Fibroblast of lung (primary cell): ENCODE measurements at regions not wholly inside any gene's neighbourhood (a gene's known extent, or its start where the extent isn't known, plus 50 kb on each side); places are given as distances from the start of the nearest gene placed in this dataset.

Source experiments
- DNase-seq, 2 donors: peaks; one replicate each; pipeline versions ENCODE4 v3.0.0 to v3.0.0-alpha.2; 2010; ENCODE audit warnings: low read depth in 2 of 2
- H2AFZ ChIP-seq: 2 replicates; pipeline ENCODE4 v1.5.1; 2012; ENCODE audit warnings: low read length, control low read depth, inconsistent platforms
- H3K27ac ChIP-seq: 2 replicates; pipeline ENCODE4 v1.5.1; 2011; ENCODE audit warnings: low read length, control low read depth; ENCODE audit not compliant: insufficient read depth
- H3K27me3 ChIP-seq: 2 replicates; pipeline ENCODE4 v1.5.1; 2011; ENCODE audit warnings: mild to moderate bottlenecking, low read length; ENCODE audit not compliant: control insufficient read depth, insufficient read depth
- H3K36me3 ChIP-seq: 2 replicates; pipeline ENCODE4 v1.5.1; 2011; ENCODE audit warnings: low read length; ENCODE audit not compliant: control insufficient read depth, insufficient read depth
- H3K4me1 ChIP-seq: 2 replicates; pipeline ENCODE4 v1.5.1; 2011; ENCODE audit warnings: low read length; ENCODE audit not compliant: control insufficient read depth, insufficient read depth; ENCODE audit errors: extremely low read depth
- H3K4me2 ChIP-seq: 2 replicates; pipeline ENCODE4 v1.5.1; 2011; ENCODE audit warnings: low read length, control low read depth; ENCODE audit not compliant: insufficient read depth; ENCODE audit errors: extremely low read depth
- H3K4me3 ChIP-seq, 4 experiments: fragments of 200-600 bp in 1 of 4; sonication (generic) in 1 of 4; replicated peaks in 1 of 4; 2 replicates each; pipeline ENCODE4 v1.5.1; 2011 to 2016; ENCODE audit warnings: low read length in 4 of 4, low read depth in 3 of 4, mild to moderate bottlenecking in 3 of 4, control low read depth in 2 of 4, inconsistent platforms in 1 of 4, mixed read lengths in 1 of 4; ENCODE audit not compliant: insufficient read depth in 1 of 4; ENCODE audit errors: control extremely low read depth in 1 of 4
- H3K79me2 ChIP-seq: 2 replicates; pipeline ENCODE4 v1.5.1; 2012; ENCODE audit warnings: mild to moderate bottlenecking, low read length, inconsistent platforms; ENCODE audit not compliant: control insufficient read depth, insufficient read depth
- H3K9ac ChIP-seq: 2 replicates; pipeline ENCODE4 v1.5.1; 2011; ENCODE audit warnings: mild to moderate bottlenecking, low read length, control low read depth; ENCODE audit not compliant: insufficient read depth
- H3K9me3 ChIP-seq: 2 replicates; pipeline ENCODE4 v1.5.1; 2012; ENCODE audit warnings: low read depth, low read length; ENCODE audit not compliant: control insufficient read depth, insufficient read depth
- H4K20me1 ChIP-seq: 2 replicates; pipeline ENCODE4 v1.5.1; 2011; ENCODE audit warnings: low read length; ENCODE audit not compliant: control insufficient read depth, insufficient read depth; ENCODE audit errors: extremely low read depth
- CTCF ChIP-seq, 2 donors: IDR thresholded peaks in 1 of 2; conservative IDR thresholded peaks in 1 of 2; 1 replicate in 1 of 2; 2 replicates in 1 of 2; pipeline ENCODE4 v1.5.1; 2011 to 2012; ENCODE audit warnings: low read length in 2 of 2, control low read depth in 1 of 2, inconsistent platforms in 1 of 2, low read depth in 1 of 2, mild to moderate bottlenecking in 1 of 2
- EZH2 ChIP-seq: IDR thresholded peaks from 2 replicates; pipeline ENCODE4 v1.5.1; 2012; ENCODE audit warnings: low read length, control low read depth, mild to moderate bottlenecking; ENCODE audit errors: missing control alignments

GRCh38 chr3:181402347-181402746 lies 309.4 kb upstream of the SOX2 start:
- Histone ChIP-seq H3K79me2 (no peaks in the 10 kb centered on the region), H2AFZ (no peak overlapping the region), H4K20me1 (no peaks in the 10 kb centered on the region), H3K9me3 (no peaks in the 10 kb centered on the region), H3K4me3 (no peak overlapping the region), H3K27me3 (no peaks in the 10 kb centered on the region), H3K36me3 (no peaks in the 10 kb centered on the region), H3K4me2 (no peak overlapping the region), H3K27ac (no peak overlapping the region), H3K9ac (no peak overlapping the region), H3K4me1 (no peaks in the 10 kb centered on the region)
- no peak for DNase-seq
- TF ChIP-seq CTCF (conservative IDR thresholded peaks at IDR 0.05 in 1 of 2, IDR thresholded peaks at IDR 0.05 in 1 of 2; ENCODE audit: low read depth in 1 of 2, low read length in 2 of 2) (no peak), EZH2 (no peak)

- Histone ChIP-seq H3K4me2 (no peak overlapping the region), H3K36me3 (no peaks in the 10 kb centered on the region), H3K9ac (no peak overlapping the region), H3K27me3 (no peaks in the 10 kb centered on the region), H2AFZ (no peak overlapping the region), H3K9me3 (no peaks in the 10 kb centered on the region), H4K20me1 (no peaks in the 10 kb centered on the region), H3K4me3 (no peak overlapping the region), H3K27ac (no peak overlapping the region), H3K4me1 (no peaks in the 10 kb centered on the region), H3K79me2 (no peaks in the 10 kb centered on the region)
- no peak for DNase-seq
- TF ChIP-seq CTCF (conservative IDR thresholded peaks at IDR 0.05 in 1 of 2, IDR thresholded peaks at IDR 0.05 in 1 of 2; ENCODE audit: low read depth in 1 of 2, low read length in 2 of 2) (no peak), EZH2 (no peak)
These were observed 326.8 kb upstream of the SOX2 start for GRCh38 chr3:181384970-181385369.

GRCh38 chr3:181383760-181384159 lies 328.0 kb upstream of the SOX2 start:
- Histone ChIP-seq H3K4me1 (no peaks in the 10 kb centered on the region), H3K9me3 (no peaks in the 10 kb centered on the region), H3K27me3 (no peaks in the 10 kb centered on the region), H3K79me2 (no peaks in the 10 kb centered on the region), H3K36me3 (no peaks in the 10 kb centered on the region), H3K4me3 (no peak overlapping the region), H2AFZ (no peak overlapping the region), H3K9ac (no peak overlapping the region), H3K27ac (no peak overlapping the region), H3K4me2 (no peak overlapping the region), H4K20me1 (no peaks in the 10 kb centered on the region)
- no peak for DNase-seq
- no peak for TF ChIP-seq CTCF (conservative IDR thresholded peaks at IDR 0.05 in 1 of 2, IDR thresholded peaks at IDR 0.05 in 1 of 2; ENCODE audit: low read depth in 1 of 2, low read length in 2 of 2)
